Endodermal cell (in vitro differentiated cells): ENCODE measurements at regions not wholly inside any gene's neighbourhood (a gene's known extent, or its start where the extent isn't known, plus 50 kb on each side); places are given as distances from the start of the nearest gene placed in this dataset.

Experiments used
- DNase-seq: peaks from one replicate; pipeline ENCODE4 v3.0.0-alpha.2; 2017
- H3K27ac ChIP-seq: 2 replicates; pipeline ENCODE4 v1.5.1; 2013; ENCODE audit warnings: mild to moderate bottlenecking, low read depth, low read length, moderate library complexity
- H3K27me3 ChIP-seq: 2 replicates; pipeline ENCODE4 v1.6.1; 2013; ENCODE audit warnings: mild to moderate bottlenecking, low read length, moderate library complexity; ENCODE audit not compliant: insufficient read depth, control insufficient read depth, poor library complexity, severe bottlenecking
- H3K36me3 ChIP-seq: 2 replicates; pipeline ENCODE4 v1.7.0; 2013; ENCODE audit warnings: mild to moderate bottlenecking, low read length, moderate library complexity; ENCODE audit not compliant: control insufficient read depth, insufficient read depth
- H3K4me1 ChIP-seq: one replicate; pipeline ENCODE4 v1.7.0; 2013; ENCODE audit warnings: low read length; ENCODE audit not compliant: control insufficient read depth, insufficient read depth
- H3K4me3 ChIP-seq: 2 replicates; pipeline ENCODE4 v1.5.1; 2013; ENCODE audit warnings: mild to moderate bottlenecking, low read length, moderate library complexity
- H3K9ac ChIP-seq: 2 replicates; pipeline ENCODE4 v1.6.1; 2013; ENCODE audit warnings: mild to moderate bottlenecking, low read length, moderate library complexity; ENCODE audit not compliant: poor library complexity, severe bottlenecking; ENCODE audit errors: extremely low read depth
- H3K9me3 ChIP-seq: 2 replicates; pipeline ENCODE4 v1.6.1; 2013; ENCODE audit warnings: mild to moderate bottlenecking, low read length, moderate library complexity; ENCODE audit not compliant: control insufficient read depth
- H3K27ac Mint-ChIP-seq: 2 replicates; pipeline ENCODE4 v1.8.0; 2020; ENCODE audit warnings: mixed read lengths
- H3K27me3 Mint-ChIP-seq: 2 replicates; pipeline ENCODE4 v1.8.0; 2021; ENCODE audit warnings: mild to moderate bottlenecking, mixed read lengths; ENCODE audit not compliant: insufficient read depth
- H3K36me3 Mint-ChIP-seq: 2 replicates; pipeline ENCODE4 v1.8.0; 2020; ENCODE audit warnings: low read depth, mixed read lengths
- H3K4me1 Mint-ChIP-seq: 2 replicates; pipeline ENCODE4 v1.8.0; 2020; ENCODE audit warnings: mixed read lengths
- H3K4me3 Mint-ChIP-seq: 2 replicates; pipeline ENCODE4 v1.8.0; 2020; ENCODE audit warnings: mild to moderate bottlenecking, moderate library complexity, mixed read lengths
- H3K9me3 Mint-ChIP-seq: 2 replicates; pipeline ENCODE4 v1.8.0; 2020; ENCODE audit warnings: mild to moderate bottlenecking, mixed read lengths
- WGBS, 2 experiments: methylation state at CpG; one replicate each; pipeline versions ENCODE4 v1.1.5 to v1.1.7; 2013; ENCODE audit warnings: missing lambda C conversion rate in 2 of 2, mixed read lengths in 1 of 2; ENCODE audit not compliant: insufficient coverage in 1 of 2, insufficient read length in 1 of 2; 5-methylcytosine and 5-hydroxymethylcytosine counted together
- TF ChIP-seq, protein P1 (sequence below): fragments of 200-600 bp; sonication (generic); conservative IDR thresholded peaks from 2 replicates; pipeline ENCODE4 v1.5.0; 2021; ENCODE audit warnings: antibody characterized with exemption, mild to moderate bottlenecking

DNA sequence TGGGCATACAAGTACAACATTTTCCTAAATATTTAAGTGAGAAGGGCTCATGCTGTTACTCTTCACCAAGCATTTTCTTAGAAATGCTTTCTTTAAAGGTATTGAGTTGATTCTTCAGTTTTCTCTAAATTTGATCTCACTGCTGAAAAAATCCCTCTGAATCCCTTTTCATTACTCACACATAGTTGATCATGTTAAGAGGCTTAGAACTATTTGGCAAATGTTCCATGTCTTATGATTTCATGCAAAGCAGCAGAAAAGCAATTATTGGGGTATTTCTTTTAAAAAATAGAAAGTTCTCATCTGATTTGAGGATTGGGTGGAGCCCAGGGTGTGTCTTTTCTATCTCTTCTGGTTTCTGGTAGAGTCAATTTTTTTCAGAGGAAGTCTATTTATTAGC lies 1079.8 kb upstream of the ZEB2 start:
- Mint-ChIP-seq H3K27me3 (no peaks in the 10 kb centered on the region), H3K9me3 (no peaks in the 10 kb centered on the region), H3K27ac (no peak overlapping the region), H3K4me1 (no peaks in the 10 kb centered on the region), H3K4me3 (no peak overlapping the region), H3K36me3 (no peaks in the 10 kb centered on the region)
- TF ChIP-seq, protein P1, sequence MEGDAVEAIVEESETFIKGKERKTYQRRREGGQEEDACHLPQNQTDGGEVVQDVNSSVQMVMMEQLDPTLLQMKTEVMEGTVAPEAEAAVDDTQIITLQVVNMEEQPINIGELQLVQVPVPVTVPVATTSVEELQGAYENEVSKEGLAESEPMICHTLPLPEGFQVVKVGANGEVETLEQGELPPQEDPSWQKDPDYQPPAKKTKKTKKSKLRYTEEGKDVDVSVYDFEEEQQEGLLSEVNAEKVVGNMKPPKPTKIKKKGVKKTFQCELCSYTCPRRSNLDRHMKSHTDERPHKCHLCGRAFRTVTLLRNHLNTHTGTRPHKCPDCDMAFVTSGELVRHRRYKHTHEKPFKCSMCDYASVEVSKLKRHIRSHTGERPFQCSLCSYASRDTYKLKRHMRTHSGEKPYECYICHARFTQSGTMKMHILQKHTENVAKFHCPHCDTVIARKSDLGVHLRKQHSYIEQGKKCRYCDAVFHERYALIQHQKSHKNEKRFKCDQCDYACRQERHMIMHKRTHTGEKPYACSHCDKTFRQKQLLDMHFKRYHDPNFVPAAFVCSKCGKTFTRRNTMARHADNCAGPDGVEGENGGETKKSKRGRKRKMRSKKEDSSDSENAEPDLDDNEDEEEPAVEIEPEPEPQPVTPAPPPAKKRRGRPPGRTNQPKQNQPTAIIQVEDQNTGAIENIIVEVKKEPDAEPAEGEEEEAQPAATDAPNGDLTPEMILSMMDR: no peak
- Histone ChIP-seq H3K27me3 (no peaks in the 10 kb centered on the region), H3K36me3 (no peaks in the 10 kb centered on the region), H3K9me3 (no peaks in the 10 kb centered on the region), H3K4me3 (no peak overlapping the region), H3K9ac (no peak overlapping the region), H3K4me1 (no peaks in the 10 kb centered on the region), H3K27ac (no peak overlapping the region)
- no peak for DNase-seq

- no peak overlapping the region for H3K9ac ChIP-seq
- WGBS, 2 experiments: 80 to 91% methylated on average over 1 to 4 of the region's 4 CpGs
These were observed 1078.5 kb upstream of the ZEB2 start for GRCh38 chr2:145598434-145598833.

DNA sequence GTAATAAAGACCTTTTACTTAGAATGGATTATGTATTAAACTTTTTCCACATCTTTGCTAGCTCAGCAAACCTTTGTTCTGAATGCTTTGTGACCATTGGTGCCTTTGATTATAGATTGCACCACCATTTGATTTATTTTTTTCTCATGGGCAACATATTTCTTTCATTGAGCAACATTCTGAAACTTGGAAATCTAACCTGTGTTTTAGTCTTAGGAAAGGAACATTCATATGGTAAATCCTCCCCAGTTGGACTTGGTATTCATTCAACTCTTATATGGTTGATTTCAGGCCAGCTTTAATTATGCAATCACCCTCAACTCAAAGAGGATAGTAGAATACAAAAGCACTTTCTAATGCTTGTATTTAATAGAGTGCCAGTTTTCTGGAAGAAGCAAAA lies 1077.9 kb upstream of the ZEB2 start:
- Histone ChIP-seq H3K9me3 (no peaks in the 10 kb centered on the region), H3K4me3 (no peak overlapping the region), H3K36me3 (no peaks in the 10 kb centered on the region), H3K4me1 (no peaks in the 10 kb centered on the region), H3K27me3 (no peaks in the 10 kb centered on the region), H3K27ac (no peak overlapping the region), H3K9ac (no peak overlapping the region)
- H3K4me1 Mint-ChIP-seq: peaks cover 8% of the 10 kb centered on the region
- no peak for DNase-seq
- no peak overlapping the region for H3K27ac Mint-ChIP-seq
- TF ChIP-seq, protein P1: no peak
- no peaks in the 10 kb centered on the region for H3K9me3 Mint-ChIP-seq
- no peaks in the 10 kb centered on the region for H3K36me3 Mint-ChIP-seq
- H3K4me3 Mint-ChIP-seq: no peak overlapping the region
- no peaks in the 10 kb centered on the region for H3K27me3 Mint-ChIP-seq

More at GRCh38 chr2:145598434-145598833, 1078.5 kb upstream of the ZEB2 start:
- H3K36me3 Mint-ChIP-seq: no peaks in the 10 kb centered on the region
- no peaks in the 10 kb centered on the region for H3K36me3 ChIP-seq
- H3K4me3 Mint-ChIP-seq: no peak overlapping the region
- no peak for DNase-seq
- H3K27ac ChIP-seq: no peak overlapping the region
- H3K4me1 ChIP-seq: no peaks in the 10 kb centered on the region
- no peak overlapping the region for H3K27ac Mint-ChIP-seq
- H3K9me3 Mint-ChIP-seq: no peaks in the 10 kb centered on the region
- no peaks in the 10 kb centered on the region for H3K9me3 ChIP-seq
- no peaks in the 10 kb centered on the region for H3K27me3 ChIP-seq
- no peaks in the 10 kb centered on the region for H3K27me3 Mint-ChIP-seq
- H3K4me3 ChIP-seq: no peak overlapping the region
- H3K4me1 Mint-ChIP-seq: peaks cover 5% of the 10 kb centered on the region
- TF ChIP-seq, protein P1: no peak
